CD4-positive, alpha-beta T cell treated with Interleukin-17A for 1 hour (primary cell): ENCODE measurements at regions not wholly inside any gene's neighbourhood (a gene's known extent, or its start where the extent isn't known, plus 50 kb on each side); places are given as distances from the start of the nearest gene placed in this dataset.
"Not testable (repeated sequence)": the region's sequence is repeated elsewhere in the genome, so short reads cannot be mapped to it uniquely, and the experiment has no call there.

Experiments used
- DNase-seq: peaks from one replicate; pipeline ENCODE4 v3.0.0-alpha.2; 2020

GRCh38 chr16:29294400-29294933 lies 112.0 kb downstream of the NPIPB11 start:
- DNase-seq = not testable (repeated sequence)

DNA sequence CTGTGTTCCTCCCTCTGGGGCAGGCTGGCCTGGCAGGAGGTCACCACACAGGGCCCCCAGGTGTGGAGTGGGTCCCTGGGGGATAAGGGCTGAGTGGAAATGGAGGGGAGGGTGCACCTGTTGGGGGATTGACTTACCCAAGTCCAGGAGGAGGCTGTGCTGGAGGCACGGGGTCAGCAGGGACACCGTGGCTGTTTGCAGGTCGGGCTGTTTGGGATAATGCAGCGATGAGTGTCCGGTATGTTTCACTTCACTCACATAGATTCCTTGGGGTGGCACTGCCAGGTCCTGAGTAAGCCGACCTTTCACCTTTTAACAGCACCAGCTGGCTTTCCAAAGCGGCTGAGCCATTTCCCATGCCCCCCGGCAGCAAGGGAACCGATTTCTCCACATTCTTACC lies 113.0 kb downstream of the NPIPB11 start:
- not testable (repeated sequence) for DNase-seq

- not testable (repeated sequence) for DNase-seq
Observed at GRCh38 chr16:29292952-29293471, 113.5 kb downstream of the NPIPB11 start.

- DNase-seq = peak; percentile 29
Observed at GRCh38 chr16:29291329-29292271, 114.9 kb downstream of the NPIPB11 start.

- peak; percentile 66 for DNase-seq
Observed at GRCh38 chr16:29290631-29291247, 115.8 kb downstream of the NPIPB11 start.

GRCh38 chr16:29289516-29290239 lies 116.8 kb downstream of the NPIPB11 start:
- not testable (repeated sequence) for DNase-seq

DNA sequence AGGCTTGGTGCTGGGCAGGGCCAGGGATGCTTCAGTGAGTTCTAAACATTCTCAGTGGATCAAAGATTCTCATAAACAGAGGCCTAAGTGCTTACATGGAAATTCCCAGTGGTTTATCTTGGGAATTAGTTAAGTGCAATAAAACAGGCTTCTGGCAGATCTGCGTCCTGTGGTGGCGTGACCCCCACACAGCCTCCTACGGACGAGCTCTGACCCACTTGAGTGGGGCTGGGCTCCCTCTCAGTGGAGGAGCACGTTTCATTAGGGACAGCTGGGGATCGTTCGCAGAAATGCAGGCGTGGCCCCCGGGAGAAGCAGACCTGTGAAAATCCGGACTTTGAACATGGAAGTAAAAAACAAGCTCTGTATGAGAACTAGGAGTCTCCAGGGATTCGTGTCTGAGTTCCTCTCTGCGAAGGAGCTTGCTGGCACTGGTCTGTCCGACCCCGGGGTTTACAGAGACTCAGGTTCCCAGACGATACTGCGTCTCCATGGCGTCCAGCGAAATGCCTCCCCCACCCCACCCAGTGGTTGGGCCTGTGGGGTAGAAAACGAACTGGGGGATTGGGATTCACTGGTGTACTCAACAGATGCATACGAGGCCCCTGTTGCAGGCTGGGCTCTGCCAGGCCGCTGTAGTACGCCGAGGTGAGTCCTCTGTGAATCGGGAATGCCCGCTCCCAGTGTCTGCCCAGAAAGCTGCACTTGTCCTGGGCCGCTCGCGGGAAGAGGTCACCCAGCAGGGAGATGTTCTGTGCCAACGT lies 117.6 kb downstream of the NPIPB11 start:
- DNase-seq = not testable (repeated sequence)

DNA sequence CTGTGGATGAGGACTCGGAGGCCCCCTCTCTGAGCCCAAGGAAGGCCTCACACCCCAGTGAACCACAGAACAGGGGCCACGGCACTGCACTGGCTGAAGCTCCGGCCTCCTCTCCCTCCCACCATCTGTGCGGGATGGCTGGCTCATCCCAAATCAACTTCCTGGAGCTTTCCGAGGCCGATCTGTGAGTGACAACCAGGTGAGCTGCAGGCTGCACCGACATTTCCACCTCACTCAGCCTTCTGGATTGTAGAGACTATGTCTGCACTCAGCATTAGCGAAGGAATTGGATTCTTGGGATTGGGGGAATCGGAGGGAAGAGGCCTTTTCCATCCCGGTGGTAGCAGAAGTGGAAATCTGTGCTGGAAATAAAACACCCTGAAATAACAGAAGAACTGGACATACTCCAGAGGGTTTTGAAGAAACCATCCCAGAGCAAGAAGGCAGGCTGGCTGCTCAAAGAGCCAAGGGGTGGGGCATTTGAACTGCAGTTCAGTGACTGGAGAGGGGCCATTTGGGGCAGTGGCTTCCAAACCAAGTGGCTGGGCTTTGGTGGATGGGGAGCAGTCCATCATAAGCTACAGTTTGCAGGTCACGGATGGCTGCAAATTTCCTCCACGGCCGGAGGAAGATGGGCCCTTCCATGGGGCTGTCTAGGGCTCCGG lies 118.5 kb downstream of the NPIPB11 start:
- DNase-seq = not testable (repeated sequence)

GRCh38 chr16:29287246-29287645 lies 119.3 kb downstream of the NPIPB11 start:
- not testable (repeated sequence) for DNase-seq

DNA sequence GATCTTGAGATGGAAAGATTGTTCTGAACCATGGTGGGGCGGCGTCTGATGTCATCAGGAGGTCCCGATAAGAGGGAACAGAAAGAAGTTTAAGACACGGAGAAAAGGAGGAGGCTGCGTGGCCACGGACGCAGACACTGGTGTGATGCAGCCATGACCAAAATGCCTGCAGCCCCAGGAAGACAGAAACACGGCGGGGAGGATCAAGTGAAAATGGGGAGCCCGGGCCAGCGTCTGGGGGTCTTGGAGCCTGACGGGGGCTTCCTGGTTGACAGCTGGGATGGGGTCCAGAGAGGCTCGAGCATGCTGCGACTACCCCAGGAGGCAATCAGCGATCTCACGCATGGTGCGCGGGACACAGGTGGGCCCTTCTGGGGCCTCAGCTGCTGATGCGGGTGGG lies 119.7 kb downstream of the NPIPB11 start:
- DNase-seq = not testable (repeated sequence)

DNA sequence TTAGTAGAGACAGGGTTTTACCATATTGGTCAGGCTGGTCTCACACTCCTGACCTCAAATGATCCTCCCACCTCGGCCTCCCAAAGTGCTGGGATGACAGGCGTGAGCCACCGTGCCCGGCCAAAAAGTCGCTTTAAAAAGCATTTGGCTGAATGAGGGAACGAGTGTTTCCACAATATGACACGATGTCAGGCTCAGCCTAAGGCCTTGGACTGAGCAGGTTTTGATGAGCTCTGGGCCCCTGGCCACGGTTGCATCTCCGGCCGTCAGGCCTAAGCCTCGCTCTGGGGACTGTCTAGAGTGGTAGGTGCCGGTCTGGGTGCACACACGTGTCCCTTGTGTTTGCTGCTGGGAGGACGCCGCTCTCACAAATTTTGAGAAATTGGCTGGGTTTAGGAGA lies 120.3 kb downstream of the NPIPB11 start:
- not testable (repeated sequence) for DNase-seq

DNA sequence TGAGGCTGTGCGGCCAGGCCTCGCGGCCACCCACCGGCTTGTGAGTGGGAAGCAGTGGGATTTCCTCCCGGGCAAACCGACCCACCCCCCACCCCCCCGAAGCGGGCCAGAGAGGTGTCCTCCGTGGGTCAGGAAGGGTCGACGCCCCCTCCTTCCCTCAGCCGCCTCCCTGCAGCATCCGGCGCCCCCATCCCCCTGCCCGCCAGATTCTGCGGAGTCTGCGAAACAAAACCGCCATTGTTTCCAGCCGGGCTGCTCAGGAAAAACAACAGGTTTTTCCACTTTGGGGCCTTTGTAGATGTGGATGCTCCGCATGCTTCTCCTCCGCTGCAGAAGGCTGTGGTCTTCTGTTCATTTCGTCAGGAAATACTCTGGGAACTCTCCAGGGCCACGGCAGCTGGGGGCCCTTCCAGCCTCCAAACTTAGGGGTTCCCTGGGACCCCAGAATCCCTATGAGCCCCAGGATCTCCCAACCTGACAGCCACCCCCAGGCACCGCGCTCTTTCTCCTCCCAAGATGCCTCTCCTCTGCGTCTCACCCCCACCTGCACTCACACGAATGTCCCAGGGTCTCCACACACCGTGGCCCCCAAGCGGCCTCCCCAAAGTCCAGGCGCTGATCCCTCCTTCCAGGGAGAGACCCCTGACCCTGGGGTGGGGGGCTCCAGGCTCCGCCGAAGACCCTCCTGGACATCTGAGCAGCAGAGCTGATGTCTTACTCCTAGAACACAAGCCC lies 121.2 kb downstream of the NPIPB11 start:
- not testable (repeated sequence) for DNase-seq

- not testable (repeated sequence) for DNase-seq
Observed at GRCh38 chr16:29284723-29285122, 121.8 kb downstream of the NPIPB11 start.

- DNase-seq = not testable (repeated sequence)
Observed at GRCh38 chr16:29284159-29284558, 122.4 kb downstream of the NPIPB11 start.

- DNase-seq = not testable (repeated sequence)
Observed at GRCh38 chr16:29278097-29278871, 128.2 kb downstream of the NPIPB11 start.

GRCh38 chr16:29276446-29276845 lies 130.1 kb downstream of the NPIPB11 start:
- DNase-seq = not testable (repeated sequence)

- DNase-seq = not testable (repeated sequence)
Observed at GRCh38 chr16:29274055-29275035, 132.2 kb downstream of the NPIPB11 start.

DNA sequence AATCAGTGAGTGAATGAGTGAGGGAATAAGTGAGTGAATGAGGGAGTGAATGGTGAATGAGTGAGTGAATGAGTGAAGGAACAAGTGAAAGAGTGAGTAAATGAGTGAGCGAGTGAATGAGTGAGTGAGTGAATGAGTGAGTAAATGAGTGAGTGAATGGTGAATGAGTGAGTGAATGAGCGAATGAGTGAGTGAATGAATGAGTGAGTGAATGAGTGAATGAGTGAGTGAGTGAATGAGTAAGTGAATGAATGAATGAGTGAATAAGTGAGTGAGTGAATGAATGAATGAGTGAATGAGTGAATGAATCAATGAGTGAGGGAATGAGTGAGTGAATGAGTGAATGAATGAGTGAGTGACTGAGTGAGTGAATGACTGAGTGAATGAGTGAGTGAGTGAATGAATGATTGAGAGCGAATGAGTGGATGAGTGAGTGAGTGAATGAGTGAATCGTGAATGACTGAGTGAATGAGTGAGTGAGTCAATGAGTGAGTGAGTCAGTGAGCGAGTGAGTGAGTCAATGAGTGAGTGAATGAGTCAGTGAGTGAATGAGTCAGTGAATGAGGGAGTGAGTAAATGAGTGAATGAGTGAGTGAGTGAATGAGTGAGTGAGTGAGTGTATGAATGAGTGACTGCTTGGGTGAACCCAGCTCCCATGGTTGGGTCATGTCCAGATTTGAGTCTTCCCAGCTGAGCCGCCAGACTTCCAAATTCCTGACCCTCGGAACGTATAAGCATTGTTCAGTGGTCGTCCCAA lies 133.0 kb downstream of the NPIPB11 start:
- DNase-seq = not testable (repeated sequence)
